ENCODE measurements at regions not wholly inside any gene's neighbourhood (a gene's known extent, or its start where the extent isn't known, plus 50 kb on each side); places are given as distances from the start of the nearest gene placed in this dataset.
"Not testable (repeated sequence)": the region's sequence is repeated elsewhere in the genome, so short reads cannot be mapped to it uniquely, and the experiment has no call there.

GRCh38 chr6:28682956-28683685 is 157.4 kb downstream of the GPX5 start:
- TF ChIP-seq EZH2 (IDR thresholded peaks at IDR 0.05; ENCODE audit: insufficient read depth, poor library complexity, severe bottlenecking); EZH2phosphoT487 (IDR thresholded peaks at IDR 0.05; ENCODE audit: insufficient read depth, low read depth): not testable (repeated sequence)

Data from GM23248 (cell line).